T-cell (primary cell): ENCODE measurements at regions not wholly inside any gene's neighbourhood (a gene's known extent, or its start where the extent isn't known, plus 50 kb on each side); places are given as distances from the start of the nearest gene placed in this dataset.

Source experiments
- ATAC-seq, 4 experiments: fragments of 200-7000 bp in 3 of 4; fragments of 150-1000 bp in 1 of 4; cut with Tn5 transposase; replicated peaks in 1 of 4; 1 replicate in 3 of 4; 2 replicates in 1 of 4; pipeline ENCODE4 v1.10.0; 2021; ENCODE audit warnings: moderate library complexity in 3 of 4, mild to moderate bottlenecking in 2 of 4, moderate number of reproducible peaks in 1 of 4
- CTCF ChIA-PET, 2 donors: fragments of 300-600 bp; sonication (Branson Sonifier 250); formaldehyde crosslinking; loops; one replicate each; lab custom pipeline; 2022; ENCODE audit warnings: antibody characterized with exemption in 2 of 2; lab: Charles Lee
- POLR2A ChIA-PET, 2 donors: fragments of 300-600 bp; sonication (Branson Sonifier 250); formaldehyde crosslinking; loops; one replicate each; lab custom pipeline; 2022; ENCODE audit warnings: antibody characterized with exemption in 2 of 2; lab: Charles Lee
- DNase-seq, 35 experiments: peaks; one replicate each; pipeline versions ENCODE4 v3.0.0 to v3.0.0-alpha.2; 2013 to 2023
- H3K27ac ChIP-seq: one replicate; pipeline ENCODE4 v1.5.1; 2013; ENCODE audit warnings: low read length
- H3K27me3 ChIP-seq, 2 experiments: replicated peaks in 1 of 2; 1 replicate in 1 of 2; 2 replicates in 1 of 2; pipeline versions ENCODE4 v1.6.1 to v1.7.0; 2013; ENCODE audit warnings: low read length in 1 of 2, mixed read lengths in 1 of 2; ENCODE audit not compliant: control insufficient read depth in 2 of 2, insufficient read depth in 2 of 2; ENCODE audit errors: extremely low read depth in 1 of 2
- H3K36me3 ChIP-seq, 2 donors: 1 replicate in 1 of 2; 2 replicates in 1 of 2; pipeline versions ENCODE4 v1.6.1 to v1.7.0; 2013; ENCODE audit warnings: low read length in 1 of 2; ENCODE audit not compliant: control insufficient read depth in 2 of 2, insufficient read depth in 1 of 2; ENCODE audit errors: extremely low read depth in 1 of 2
- H3K4me1 ChIP-seq, 2 experiments: 1 replicate in 1 of 2; 2 replicates in 1 of 2; pipeline versions ENCODE4 v1.6.1 to v1.7.0; 2013; ENCODE audit warnings: low read length in 2 of 2, mixed read lengths in 1 of 2; ENCODE audit not compliant: insufficient read depth in 2 of 2, control insufficient read depth in 1 of 2; ENCODE audit errors: extremely low read depth in 1 of 2
- H3K4me3 ChIP-seq, 2 donors: 1 replicate in 1 of 2; 2 replicates in 1 of 2; pipeline versions ENCODE4 v1.5.1 to v1.7.0; 2013; ENCODE audit warnings: mild to moderate bottlenecking in 2 of 2, low read length in 1 of 2, moderate library complexity in 1 of 2; ENCODE audit not compliant: control insufficient read depth in 1 of 2; ENCODE audit errors: extremely low read depth in 1 of 2
- H3K9me3 ChIP-seq: 2 replicates; pipeline ENCODE4 v1.7.0; 2013
- H3K27ac Mint-ChIP-seq, 2 donors: one replicate each; pipeline ENCODE4 v1.8.0; 2020 to 2021; ENCODE audit warnings: mild to moderate bottlenecking in 2 of 2, mixed read lengths in 2 of 2
- H3K27me3 Mint-ChIP-seq, 2 donors: one replicate each; pipeline ENCODE4 v1.8.0; 2021 to 2022; ENCODE audit warnings: mixed read lengths in 2 of 2
- H3K36me3 Mint-ChIP-seq: one replicate; pipeline ENCODE4 v1.8.0; 2021; ENCODE audit warnings: mixed read lengths
- H3K4me1 Mint-ChIP-seq, 3 donors: one replicate each; pipeline ENCODE4 v1.8.0; 2020 to 2022; ENCODE audit warnings: mixed read lengths in 3 of 3, mild to moderate bottlenecking in 1 of 3
- H3K4me3 Mint-ChIP-seq, 3 donors: one replicate each; pipeline ENCODE4 v1.8.0; 2020 to 2022; ENCODE audit warnings: mild to moderate bottlenecking in 3 of 3, mixed read lengths in 3 of 3, moderate library complexity in 3 of 3
- H3K9me3 Mint-ChIP-seq, 3 donors: one replicate each; pipeline ENCODE4 v1.8.0; 2020 to 2022; ENCODE audit warnings: mixed read lengths in 3 of 3
- WGBS: methylation state at CpG from one replicate; pipeline ENCODE4 v1.1.5; 2013; ENCODE audit warnings: missing lambda C conversion rate; ENCODE audit not compliant: insufficient coverage; 5-methylcytosine and 5-hydroxymethylcytosine counted together

GRCh38 chrX:109847257-109848187 is 114.5 kb upstream of the ACSL4 start:
- CTCF ChIA-PET: interaction anchor here in 1 of 2 donors (1.9 kb wide), 1 partner anchor 9 kb away, joined by 6 read pairs; no protein-coding TSS in a partner anchor
- H3K4me1 Mint-ChIP-seq: peaks cover 4 to 7% (median 4%) of the 10 kb centered on the region in 3 donors
- no peaks in the 10 kb centered on the region for H3K36me3 Mint-ChIP-seq
- POLR2A ChIA-PET: no interaction called here
- H3K27ac ChIP-seq: no peak overlapping the region
- H3K4me3 ChIP-seq: no peak overlapping the region
- WGBS: 60% methylated on average over 1 of the region's 5 CpGs
- ATAC-seq (no peak), DNase-seq (no peak)
- H3K9me3 ChIP-seq: no peaks in the 10 kb centered on the region
- H3K4me1 ChIP-seq: no peaks in the 10 kb centered on the region
- H3K27me3 Mint-ChIP-seq: peaks cover 1 to 11% of the 10 kb centered on the region in 2 donors
- no peaks in the 10 kb centered on the region for H3K27me3 ChIP-seq
- H3K27ac Mint-ChIP-seq: no peak overlapping the region
- no peaks in the 10 kb centered on the region for H3K9me3 Mint-ChIP-seq
- H3K36me3 ChIP-seq: no peaks in the 10 kb centered on the region
- H3K4me3 Mint-ChIP-seq: no peak overlapping the region

GRCh38 chrX:109848461-109849050 is 115.5 kb upstream of the ACSL4 start:
- H3K27me3 ChIP-seq: no peaks in the 10 kb centered on the region
- H3K27ac ChIP-seq: no peak overlapping the region
- Mint-ChIP-seq H3K36me3 (no peaks in the 10 kb centered on the region), H3K27me3 (peaks cover 1 to 11% of the 10 kb centered on the region in 2 donors), H3K27ac (no peak overlapping the region), H3K9me3 (no peaks in the 10 kb centered on the region), H3K4me3 (no peak overlapping the region), H3K4me1 (peaks cover 4 to 7% (median 4%) of the 10 kb centered on the region in 3 donors)
- CTCF ChIA-PET: interaction anchor here in 1 of 2 donors (0.8 to 1.9 kb wide), 2 partner anchors 8 kb away, joined by 4 to 6 read pairs; no protein-coding TSS in a partner anchor
- ATAC-seq (no peak), DNase-seq (no peak)
- H3K4me3 ChIP-seq: no peak overlapping the region
- POLR2A ChIA-PET: no interaction called here
- no peaks in the 10 kb centered on the region for H3K9me3 ChIP-seq
- H3K4me1 ChIP-seq: no peaks in the 10 kb centered on the region
- H3K36me3 ChIP-seq: no peaks in the 10 kb centered on the region
- 0% methylated on average over 1 of the region's 4 CpGs for WGBS

- H3K27me3 Mint-ChIP-seq: peaks cover 0 to 11% of the 10 kb centered on the region in 2 donors
- CTCF ChIA-PET: interaction anchor here (0.6 to 6.2 kb wide), 9 partner anchors 11 to 430 kb away, joined by 3 to 110 read pairs (median 5); no protein-coding TSS in a partner anchor
- H3K9me3 Mint-ChIP-seq: peaks cover 0 to 5% (median 0%) of the 10 kb centered on the region in 3 donors
- POLR2A ChIA-PET: no interaction called here
- Histone ChIP-seq H3K27me3 (no peaks in the 10 kb centered on the region), H3K4me1 (no peaks in the 10 kb centered on the region), H3K9me3 (no peaks in the 10 kb centered on the region), H3K36me3 (no peaks in the 10 kb centered on the region), H3K27ac (no peak overlapping the region), H3K4me3 (no peak overlapping the region)
- H3K4me3 Mint-ChIP-seq: no peak overlapping the region
- H3K4me1 Mint-ChIP-seq: peaks cover 0 to 3% (median 2%) of the 10 kb centered on the region in 3 donors
- H3K36me3 Mint-ChIP-seq: no peaks in the 10 kb centered on the region
- DNase-seq: no peak
- no peak for ATAC-seq
- H3K27ac Mint-ChIP-seq: no peak overlapping the region
These were observed 121.0 kb upstream of the ACSL4 start for GRCh38 chrX:109854096-109854495.

- CTCF ChIA-PET: interaction anchor here (0.5 to 6.2 kb wide), 7 partner anchors 35 to 1661 kb away, joined by 3 to 110 read pairs (median 4); no protein-coding TSS in a partner anchor
- peaks cover 0 to 11% of the 10 kb centered on the region in 2 donors for H3K27me3 Mint-ChIP-seq
- Histone ChIP-seq H3K27me3 (no peaks in the 10 kb centered on the region), H3K36me3 (no peaks in the 10 kb centered on the region), H3K4me3 (no peak overlapping the region), H3K4me1 (no peaks in the 10 kb centered on the region), H3K27ac (no peak overlapping the region), H3K9me3 (no peaks in the 10 kb centered on the region)
- H3K36me3 Mint-ChIP-seq: no peaks in the 10 kb centered on the region
- no CpG with 5 or more reads among the region's 1 CpG for WGBS
- POLR2A ChIA-PET: interaction anchor here in 1 of 2 donors (1.0 kb wide), 1 partner anchor 8 kb away, joined by 3 read pairs; no protein-coding TSS in a partner anchor
- H3K27ac Mint-ChIP-seq: no peak overlapping the region
- H3K4me3 Mint-ChIP-seq: no peak overlapping the region
- H3K9me3 Mint-ChIP-seq: peaks cover 0 to 5% (median 0%) of the 10 kb centered on the region in 3 donors
- DNase-seq: no peak
- peaks cover 0 to 3% (median 2%) of the 10 kb centered on the region in 3 donors for H3K4me1 Mint-ChIP-seq
- ATAC-seq: no peak
These were observed 122.4 kb upstream of the ACSL4 start for GRCh38 chrX:109855501-109855900.

GRCh38 chrX:109856974-109857373 is 123.9 kb upstream of the ACSL4 start:
- Histone ChIP-seq H3K27me3 (no peaks in the 10 kb centered on the region), H3K36me3 (no peaks in the 10 kb centered on the region), H3K4me3 (no peak overlapping the region), H3K27ac (no peak overlapping the region), H3K9me3 (no peaks in the 10 kb centered on the region), H3K4me1 (no peaks in the 10 kb centered on the region)
- no peaks in the 10 kb centered on the region for H3K36me3 Mint-ChIP-seq
- H3K27me3 Mint-ChIP-seq: peaks cover 0 to 4% of the 10 kb centered on the region in 2 donors
- peaks cover 0 to 5% (median 0%) of the 10 kb centered on the region in 3 donors for H3K9me3 Mint-ChIP-seq
- no CpG with 5 or more reads among the region's 5 CpGs for WGBS
- no peak overlapping the region for H3K27ac Mint-ChIP-seq
- ATAC-seq (no peak), DNase-seq (peak in 3 of 35 experiments; percentile 3 to 62 (median 13))
- ChIA-PET CTCF (interaction anchor here (0.6 to 6.2 kb wide), 20 partner anchors 8 to 371 kb away, joined by 3 to 110 read pairs (median 3); no protein-coding TSS in a partner anchor), POLR2A (interaction anchor here in 1 of 2 donors (0.6 to 1.0 kb wide), 2 partner anchors 144 to 158 kb away, joined by 4 read pairs; no protein-coding TSS in a partner anchor)
- H3K4me3 Mint-ChIP-seq: no peak overlapping the region
- peaks cover 0 to 3% (median 2%) of the 10 kb centered on the region in 3 donors for H3K4me1 Mint-ChIP-seq

GRCh38 chrX:109857584-109858228 is 124.6 kb upstream of the ACSL4 start:
- WGBS: no CpG with 5 or more reads among the region's 4 CpGs
- H3K27ac Mint-ChIP-seq: no peak overlapping the region
- peaks cover 0 to 7% of the 10 kb centered on the region in 2 donors for H3K27me3 Mint-ChIP-seq
- no peaks in the 10 kb centered on the region for H3K9me3 ChIP-seq
- H3K36me3 ChIP-seq: no peaks in the 10 kb centered on the region
- H3K4me3 Mint-ChIP-seq: no peak overlapping the region
- ChIA-PET POLR2A (no interaction called here), CTCF (interaction anchor here (0.5 to 6.2 kb wide), 12 partner anchors 9 to 372 kb away, joined by 3 to 110 read pairs (median 4); no protein-coding TSS in a partner anchor)
- H3K27me3 ChIP-seq: no peaks in the 10 kb centered on the region
- H3K4me3 ChIP-seq: no peak overlapping the region
- peaks cover 0 to 5% (median 0%) of the 10 kb centered on the region in 3 donors for H3K9me3 Mint-ChIP-seq
- no peak for ATAC-seq
- H3K36me3 Mint-ChIP-seq: no peaks in the 10 kb centered on the region
- no peak for DNase-seq
- no peak overlapping the region for H3K27ac ChIP-seq
- H3K4me1 Mint-ChIP-seq: peaks cover 0 to 3% (median 2%) of the 10 kb centered on the region in 3 donors
- H3K4me1 ChIP-seq: no peaks in the 10 kb centered on the region
